Panc1 (cell line): ENCODE measurements at regions not wholly inside any gene's neighbourhood (a gene's known extent, or its start where the extent isn't known, plus 50 kb on each side); places are given as distances from the start of the nearest gene placed in this dataset.

ENCODE experiments used
- SIN3A ChIP-seq: IDR thresholded peaks from 2 replicates; pipeline ENCODE4 v1.6.1; 2012; ENCODE audit warnings: low read depth, mild to moderate bottlenecking, low read length, moderate library complexity, borderline replicate concordance; ENCODE audit not compliant: insufficient read depth
- TF ChIP-seq, protein P1 (sequence below): fragments of 450-650 bp; IDR thresholded peaks from 2 replicates; pipeline ENCODE4 v1.5.1; 2017; ENCODE audit warnings: mild to moderate bottlenecking

DNA sequence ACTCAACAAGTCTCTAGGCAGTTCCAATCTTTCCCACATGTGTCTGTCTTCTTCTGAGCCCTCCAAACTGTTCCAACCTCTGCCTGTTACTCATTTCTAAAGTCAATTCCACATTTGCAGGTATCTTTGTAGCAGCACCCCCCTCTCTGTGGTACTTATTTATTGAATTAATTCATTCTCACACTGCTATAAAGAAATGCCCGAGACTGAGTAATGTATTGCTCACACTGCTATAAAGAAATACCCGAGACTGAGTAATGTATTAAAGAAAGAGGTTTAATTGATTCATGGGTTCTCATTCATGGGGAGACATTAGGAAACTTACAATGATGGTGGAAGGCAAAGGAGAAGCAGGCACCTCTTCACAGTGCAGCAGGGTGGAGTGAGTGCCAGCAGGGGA is 1413.8 kb downstream of the SI start:
- TF ChIP-seq, protein P1, sequence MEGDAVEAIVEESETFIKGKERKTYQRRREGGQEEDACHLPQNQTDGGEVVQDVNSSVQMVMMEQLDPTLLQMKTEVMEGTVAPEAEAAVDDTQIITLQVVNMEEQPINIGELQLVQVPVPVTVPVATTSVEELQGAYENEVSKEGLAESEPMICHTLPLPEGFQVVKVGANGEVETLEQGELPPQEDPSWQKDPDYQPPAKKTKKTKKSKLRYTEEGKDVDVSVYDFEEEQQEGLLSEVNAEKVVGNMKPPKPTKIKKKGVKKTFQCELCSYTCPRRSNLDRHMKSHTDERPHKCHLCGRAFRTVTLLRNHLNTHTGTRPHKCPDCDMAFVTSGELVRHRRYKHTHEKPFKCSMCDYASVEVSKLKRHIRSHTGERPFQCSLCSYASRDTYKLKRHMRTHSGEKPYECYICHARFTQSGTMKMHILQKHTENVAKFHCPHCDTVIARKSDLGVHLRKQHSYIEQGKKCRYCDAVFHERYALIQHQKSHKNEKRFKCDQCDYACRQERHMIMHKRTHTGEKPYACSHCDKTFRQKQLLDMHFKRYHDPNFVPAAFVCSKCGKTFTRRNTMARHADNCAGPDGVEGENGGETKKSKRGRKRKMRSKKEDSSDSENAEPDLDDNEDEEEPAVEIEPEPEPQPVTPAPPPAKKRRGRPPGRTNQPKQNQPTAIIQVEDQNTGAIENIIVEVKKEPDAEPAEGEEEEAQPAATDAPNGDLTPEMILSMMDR = no peak
- TF ChIP-seq SIN3A = no peak
